Activated CD4-positive, alpha-beta T cell treated with anti-CD3 and anti-CD28 coated beads, Interleukin-2, amount 10 ng/mL, durations not matched to agents 7 days and 5 days (primary cell): ENCODE measurements at regions not wholly inside any gene's neighbourhood (a gene's known extent, or its start where the extent isn't known, plus 50 kb on each side); places are given as distances from the start of the nearest gene placed in this dataset.
A peak's percentile ranks its signal among the peaks of the same experiment; 100 is the strongest.

Source experiments
- CTCF ChIA-PET: fragments of 350-600 bp; sonication (Branson Sonifier 250); formaldehyde crosslinking; loops from one replicate; lab custom pipeline; 2021; ENCODE audit warnings: antibody characterized with exemption; lab: Charles Lee
- POLR2A ChIA-PET: fragments of 350-600 bp; sonication (Branson Sonifier 250); formaldehyde crosslinking; loops from one replicate; lab custom pipeline; 2021; ENCODE audit warnings: antibody characterized with exemption; lab: Charles Lee
- DNase-seq: peaks from one replicate; pipeline ENCODE4 v3.0.0-alpha.2; 2020
- H3K27ac Mint-ChIP-seq: one replicate; pipeline ENCODE4 v1.8.0; 2021; ENCODE audit warnings: mild to moderate bottlenecking, moderate library complexity, mixed read lengths
- H3K27me3 Mint-ChIP-seq: one replicate; pipeline ENCODE4 v1.8.0; 2021; ENCODE audit warnings: mixed read lengths
- H3K36me3 Mint-ChIP-seq: one replicate; pipeline ENCODE4 v1.8.0; 2021; ENCODE audit warnings: low read depth, mixed read lengths
- H3K4me1 Mint-ChIP-seq: one replicate; pipeline ENCODE4 v1.8.0; 2021; ENCODE audit warnings: mixed read lengths
- H3K4me3 Mint-ChIP-seq: one replicate; pipeline ENCODE4 v1.8.0; 2021; ENCODE audit warnings: mild to moderate bottlenecking, moderate library complexity, mixed read lengths
- H3K9me3 Mint-ChIP-seq: one replicate; pipeline ENCODE4 v1.8.0; 2021; ENCODE audit warnings: mixed read lengths

- CTCF ChIA-PET = no interaction called here
- Mint-ChIP-seq H3K27me3 (peaks cover 4% of the 10 kb centered on the region), H3K9me3 (no peaks in the 10 kb centered on the region), H3K27ac (no peak overlapping the region), H3K4me3 (no peak overlapping the region), H3K4me1 (peaks cover 16% of the 10 kb centered on the region), H3K36me3 (no peaks in the 10 kb centered on the region)
- no peak for DNase-seq
- POLR2A ChIA-PET = no interaction called here
These were observed 624.3 kb upstream of the FANCL start for GRCh38 chr2:58865436-58865835.

GRCh38 chr2:58862244-58862643, 621.1 kb upstream of the FANCL start:
- ChIA-PET POLR2A (no interaction called here), CTCF (no interaction called here)
- no peak for DNase-seq
- peaks cover 2% of the 10 kb centered on the region for H3K9me3 Mint-ChIP-seq
- H3K36me3 Mint-ChIP-seq = no peaks in the 10 kb centered on the region
- no peak overlapping the region for H3K27ac Mint-ChIP-seq
- peaks cover 16% of the 10 kb centered on the region for H3K4me1 Mint-ChIP-seq
- peaks cover 4% of the 10 kb centered on the region for H3K27me3 Mint-ChIP-seq
- no peak overlapping the region for H3K4me3 Mint-ChIP-seq

- Mint-ChIP-seq H3K36me3 (no peaks in the 10 kb centered on the region), H3K27me3 (no peaks in the 10 kb centered on the region), H3K4me1 (peaks cover 6% of the 10 kb centered on the region), H3K27ac (no peak overlapping the region), H3K4me3 (no peak overlapping the region), H3K9me3 (peaks cover 4% of the 10 kb centered on the region)
- no peak for DNase-seq
- POLR2A ChIA-PET = no interaction called here
- CTCF ChIA-PET = no interaction called here
These were observed 619.5 kb upstream of the FANCL start for GRCh38 chr2:58860586-58860985.

GRCh38 chr2:58856100-58856499, 615.0 kb upstream of the FANCL start:
- POLR2A ChIA-PET = no interaction called here
- CTCF ChIA-PET = no interaction called here
- Mint-ChIP-seq H3K4me3 (no peak overlapping the region), H3K36me3 (no peaks in the 10 kb centered on the region), H3K27ac (no peak overlapping the region), H3K9me3 (peaks cover 4% of the 10 kb centered on the region), H3K27me3 (no peaks in the 10 kb centered on the region), H3K4me1 (no peaks in the 10 kb centered on the region)
- no peak for DNase-seq

- ChIA-PET CTCF (no interaction called here), POLR2A (no interaction called here)
- DNase-seq = no peak
- no peaks in the 10 kb centered on the region for H3K27me3 Mint-ChIP-seq
- no peak overlapping the region for H3K4me3 Mint-ChIP-seq
- no peaks in the 10 kb centered on the region for H3K36me3 Mint-ChIP-seq
- peaks cover 3% of the 10 kb centered on the region for H3K9me3 Mint-ChIP-seq
- H3K4me1 Mint-ChIP-seq = no peaks in the 10 kb centered on the region
- no peak overlapping the region for H3K27ac Mint-ChIP-seq
These were observed 612.3 kb upstream of the FANCL start for GRCh38 chr2:58853420-58853819.

- Mint-ChIP-seq H3K27ac (no peak overlapping the region), H3K36me3 (no peaks in the 10 kb centered on the region), H3K4me1 (no peaks in the 10 kb centered on the region), H3K4me3 (no peak overlapping the region), H3K27me3 (no peaks in the 10 kb centered on the region), H3K9me3 (peaks cover 3% of the 10 kb centered on the region)
- POLR2A ChIA-PET = no interaction called here
- CTCF ChIA-PET = no interaction called here
- DNase-seq = no peak
These were observed 611.8 kb upstream of the FANCL start for GRCh38 chr2:58852905-58853304.

- H3K27me3 Mint-ChIP-seq = no peaks in the 10 kb centered on the region
- ChIA-PET CTCF (no interaction called here), POLR2A (no interaction called here)
- no peaks in the 10 kb centered on the region for H3K36me3 Mint-ChIP-seq
- H3K4me3 Mint-ChIP-seq = no peak overlapping the region
- no peaks in the 10 kb centered on the region for H3K4me1 Mint-ChIP-seq
- H3K9me3 Mint-ChIP-seq = peaks cover 3% of the 10 kb centered on the region
- H3K27ac Mint-ChIP-seq = no peak overlapping the region
- DNase-seq = no peak
These were observed 611.1 kb upstream of the FANCL start for GRCh38 chr2:58852243-58852642.

GRCh38 chr2:58851598-58851997, 610.5 kb upstream of the FANCL start:
- Mint-ChIP-seq H3K9me3 (no peaks in the 10 kb centered on the region), H3K4me3 (no peak overlapping the region), H3K27ac (no peak overlapping the region), H3K27me3 (no peaks in the 10 kb centered on the region), H3K36me3 (no peaks in the 10 kb centered on the region), H3K4me1 (no peaks in the 10 kb centered on the region)
- CTCF ChIA-PET = interaction anchor here (0.7 kb wide), 1 partner anchor 1226 kb away, joined by 7 read pairs; no protein-coding TSS in a partner anchor
- no peak for DNase-seq
- POLR2A ChIA-PET = no interaction called here

- Mint-ChIP-seq H3K9me3 (no peaks in the 10 kb centered on the region), H3K27me3 (no peaks in the 10 kb centered on the region), H3K36me3 (no peaks in the 10 kb centered on the region), H3K4me3 (no peak overlapping the region), H3K4me1 (no peaks in the 10 kb centered on the region), H3K27ac (no peak overlapping the region)
- ChIA-PET POLR2A (no interaction called here), CTCF (no interaction called here)
- DNase-seq = no peak
These were observed 603.9 kb upstream of the FANCL start for GRCh38 chr2:58845011-58845410.

GRCh38 chr2:58842501-58843155, 601.5 kb upstream of the FANCL start:
- no peak for DNase-seq
- no peaks in the 10 kb centered on the region for H3K4me1 Mint-ChIP-seq
- H3K9me3 Mint-ChIP-seq = no peaks in the 10 kb centered on the region
- H3K27ac Mint-ChIP-seq = no peak overlapping the region
- ChIA-PET CTCF (interaction anchor here (1.1 kb wide), 1 partner anchor 9 kb away, joined by 3 read pairs; no protein-coding TSS in a partner anchor), POLR2A (no interaction called here)
- H3K36me3 Mint-ChIP-seq = no peaks in the 10 kb centered on the region
- H3K4me3 Mint-ChIP-seq = no peak overlapping the region
- H3K27me3 Mint-ChIP-seq = no peaks in the 10 kb centered on the region

- Mint-ChIP-seq H3K4me3 (no peak overlapping the region), H3K9me3 (peaks cover 9% of the 10 kb centered on the region), H3K4me1 (no peaks in the 10 kb centered on the region), H3K27me3 (no peaks in the 10 kb centered on the region), H3K27ac (no peak overlapping the region), H3K36me3 (no peaks in the 10 kb centered on the region)
- peak; percentile 7 for DNase-seq
- POLR2A ChIA-PET = no interaction called here
- CTCF ChIA-PET = interaction anchor here (1.3 kb wide), 1 partner anchor 9 kb away, joined by 3 read pairs; no protein-coding TSS in a partner anchor
These were observed 593.3 kb upstream of the FANCL start for GRCh38 chr2:58834404-58834803.

- H3K36me3 Mint-ChIP-seq = no peaks in the 10 kb centered on the region
- no peak overlapping the region for H3K4me3 Mint-ChIP-seq
- POLR2A ChIA-PET = no interaction called here
- H3K4me1 Mint-ChIP-seq = no peaks in the 10 kb centered on the region
- H3K9me3 Mint-ChIP-seq = peaks cover 21% of the 10 kb centered on the region
- no peaks in the 10 kb centered on the region for H3K27me3 Mint-ChIP-seq
- H3K27ac Mint-ChIP-seq = no peak overlapping the region
- DNase-seq = no peak
- CTCF ChIA-PET = interaction anchor here (0.6 kb wide), 1 partner anchor 61 kb away, joined by 3 read pairs; no protein-coding TSS in a partner anchor
These were observed 585.7 kb upstream of the FANCL start for GRCh38 chr2:58826795-58827194.

- POLR2A ChIA-PET = no interaction called here
- DNase-seq = no peak
- CTCF ChIA-PET = no interaction called here
- Mint-ChIP-seq H3K27me3 (no peaks in the 10 kb centered on the region), H3K4me3 (no peak overlapping the region), H3K9me3 (no peaks in the 10 kb centered on the region), H3K4me1 (no peaks in the 10 kb centered on the region), H3K27ac (no peak overlapping the region), H3K36me3 (no peaks in the 10 kb centered on the region)
These were observed 571.7 kb upstream of the FANCL start for GRCh38 chr2:58812771-58813344.

GRCh38 chr2:58805126-58805525, 564.0 kb upstream of the FANCL start:
- POLR2A ChIA-PET = no interaction called here
- DNase-seq = no peak
- Mint-ChIP-seq H3K9me3 (no peaks in the 10 kb centered on the region), H3K27me3 (no peaks in the 10 kb centered on the region), H3K36me3 (no peaks in the 10 kb centered on the region), H3K27ac (no peak overlapping the region), H3K4me1 (no peaks in the 10 kb centered on the region), H3K4me3 (no peak overlapping the region)
- CTCF ChIA-PET = no interaction called here
